Activated T-helper 17 cell treated with anti-CD3 and anti-CD28 coated beads, Interleukin-2, amount 50 U/mL, for 72 hours (primary cell): ENCODE measurements at regions not wholly inside any gene's neighbourhood (a gene's known extent, or its start where the extent isn't known, plus 50 kb on each side); places are given as distances from the start of the nearest gene placed in this dataset.
"Not testable (repeated sequence)": the region's sequence is repeated elsewhere in the genome, so short reads cannot be mapped to it uniquely, and the experiment has no call there.

Experiments
- ATAC-seq: fragments of 150-1000 bp; cut with Tn5 transposase; replicated peaks from 2 replicates; pipeline ENCODE4 v1.10.0; 2021; ENCODE audit warnings: mild to moderate bottlenecking, moderate library complexity
- H3K27ac Mint-ChIP-seq: one replicate; pipeline ENCODE4 v1.8.0; 2022; ENCODE audit warnings: mixed read lengths
- H3K27me3 Mint-ChIP-seq: one replicate; pipeline ENCODE4 v1.8.0; 2022; ENCODE audit warnings: mixed read lengths
- H3K36me3 Mint-ChIP-seq: one replicate; pipeline ENCODE4 v1.8.0; 2022; ENCODE audit warnings: low read depth, mild to moderate bottlenecking, mixed read lengths
- H3K4me1 Mint-ChIP-seq: one replicate; pipeline ENCODE4 v1.8.0; 2022; ENCODE audit warnings: mixed read lengths
- H3K4me3 Mint-ChIP-seq: one replicate; pipeline ENCODE4 v1.8.0; 2022; ENCODE audit warnings: mild to moderate bottlenecking, mixed read lengths
- H3K9me3 Mint-ChIP-seq: one replicate; pipeline ENCODE4 v1.8.0; 2022; ENCODE audit warnings: mixed read lengths

DNA sequence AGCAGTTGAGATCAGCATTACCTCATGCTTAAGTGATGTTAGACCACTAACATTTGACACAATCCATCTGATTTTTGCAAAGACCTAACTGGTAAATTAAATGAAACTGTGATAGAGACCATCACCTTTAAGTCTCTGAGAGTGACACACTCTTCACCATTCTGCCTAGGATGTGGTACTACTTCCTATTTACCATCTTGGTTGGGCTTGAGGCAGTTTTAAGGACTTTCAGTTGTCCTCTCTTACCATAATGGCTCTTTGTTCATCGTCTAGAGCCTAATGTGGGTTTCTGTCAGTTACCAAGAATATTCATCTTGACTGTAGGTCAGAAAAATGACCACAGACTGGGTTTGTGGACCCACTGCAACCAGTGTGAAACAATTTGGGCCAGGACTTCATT is 158.1 kb downstream of the CETN3 start:
- Mint-ChIP-seq H3K27me3 (no peaks in the 10 kb centered on the region), H3K36me3 (no peaks in the 10 kb centered on the region), H3K4me3 (no peak overlapping the region), H3K27ac (no peak overlapping the region), H3K9me3 (no peaks in the 10 kb centered on the region), H3K4me1 (no peaks in the 10 kb centered on the region)
- ATAC-seq = no peak

DNA sequence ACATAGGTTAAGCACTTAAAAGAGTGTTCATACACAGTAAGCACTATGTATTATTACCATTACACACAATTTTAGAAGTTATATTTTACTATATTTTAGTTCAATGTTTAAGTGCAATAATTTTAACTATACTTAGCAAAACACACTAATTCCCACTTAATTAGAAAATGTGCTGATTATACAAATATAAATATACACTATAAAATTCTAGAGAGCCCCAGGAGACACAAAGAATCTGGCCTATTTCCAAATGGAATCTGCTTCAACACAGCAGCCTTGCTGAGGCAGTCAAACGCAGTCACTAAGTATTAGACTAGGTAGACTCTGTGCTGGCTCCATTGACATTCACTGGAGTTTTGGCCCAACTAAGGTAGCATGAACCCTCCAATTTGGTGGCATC is 160.9 kb downstream of the CETN3 start:
- H3K36me3 Mint-ChIP-seq = no peaks in the 10 kb centered on the region
- no peak for ATAC-seq
- H3K4me1 Mint-ChIP-seq = no peaks in the 10 kb centered on the region
- no peaks in the 10 kb centered on the region for H3K27me3 Mint-ChIP-seq
- no peak overlapping the region for H3K4me3 Mint-ChIP-seq
- no peak overlapping the region for H3K27ac Mint-ChIP-seq
- no peaks in the 10 kb centered on the region for H3K9me3 Mint-ChIP-seq

DNA sequence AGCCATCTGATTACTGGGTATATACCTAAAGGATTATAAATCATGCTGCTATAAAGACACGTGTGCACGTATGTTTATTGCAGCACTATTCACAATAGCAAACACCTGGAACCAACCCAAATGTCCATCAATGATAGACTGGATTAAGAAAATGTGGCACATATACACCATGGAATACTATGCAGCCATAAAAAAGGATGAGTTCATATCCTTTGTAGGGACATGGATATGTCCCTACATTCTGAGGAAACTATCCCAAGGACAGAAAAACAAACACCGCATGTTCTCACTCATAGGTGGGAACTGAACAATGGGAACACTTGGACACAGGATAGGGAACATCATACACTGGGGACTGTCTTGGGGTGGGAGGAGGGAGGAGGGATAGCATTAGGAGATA is 165.7 kb downstream of the CETN3 start:
- not testable (repeated sequence) for H3K36me3 Mint-ChIP-seq, H3K4me3 Mint-ChIP-seq, H3K27ac Mint-ChIP-seq, H3K4me1 Mint-ChIP-seq, H3K9me3 Mint-ChIP-seq, H3K27me3 Mint-ChIP-seq, ATAC-seq

DNA sequence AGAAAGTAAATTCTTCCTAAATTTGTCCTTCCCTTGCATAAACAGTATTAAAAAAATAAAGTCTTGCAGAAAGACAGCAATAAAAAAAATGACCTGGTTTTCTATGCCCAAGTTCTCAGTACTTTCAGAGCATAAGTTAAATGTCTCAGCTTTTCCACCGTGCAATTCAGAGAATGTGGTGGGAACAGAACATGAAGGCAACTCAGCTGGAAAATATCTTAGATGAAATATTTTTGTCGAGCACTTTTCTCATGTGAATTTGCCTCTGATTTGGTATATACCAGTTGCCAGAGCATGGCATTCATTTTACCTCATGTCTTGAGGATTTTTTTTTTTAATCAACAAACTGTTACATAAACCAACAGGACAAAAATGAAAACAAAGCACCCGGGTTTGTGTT is 176.1 kb downstream of the CETN3 start:
- Mint-ChIP-seq H3K27ac (no peak overlapping the region), H3K4me1 (no peaks in the 10 kb centered on the region), H3K4me3 (no peak overlapping the region), H3K9me3 (no peaks in the 10 kb centered on the region), H3K36me3 (no peaks in the 10 kb centered on the region), H3K27me3 (peaks cover 5% of the 10 kb centered on the region)
- no peak for ATAC-seq

DNA sequence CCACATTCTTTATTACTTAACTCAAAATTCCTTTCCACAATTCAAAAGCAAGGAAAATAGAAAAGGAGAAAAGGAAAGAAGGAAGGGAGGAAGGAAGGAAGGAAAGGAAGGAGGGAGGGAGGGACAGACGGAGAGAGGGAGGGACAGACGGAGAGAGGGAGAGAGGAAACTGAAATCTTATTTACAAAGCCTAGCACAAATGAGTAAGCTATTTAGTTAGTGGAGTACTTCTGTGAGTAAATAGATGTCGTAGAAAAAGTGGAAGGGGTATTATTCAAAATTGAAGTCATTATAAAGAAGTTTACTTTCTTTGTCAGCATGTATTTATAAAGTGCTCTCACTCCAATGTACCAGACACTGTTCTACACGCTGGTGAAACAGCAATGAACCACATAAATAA is 177.9 kb downstream of the CETN3 start:
- H3K9me3 Mint-ChIP-seq = no peaks in the 10 kb centered on the region
- H3K36me3 Mint-ChIP-seq = no peaks in the 10 kb centered on the region
- H3K27ac Mint-ChIP-seq = no peak overlapping the region
- no peak for ATAC-seq
- peaks cover 5% of the 10 kb centered on the region for H3K27me3 Mint-ChIP-seq
- no peaks in the 10 kb centered on the region for H3K4me1 Mint-ChIP-seq
- H3K4me3 Mint-ChIP-seq = no peak overlapping the region

DNA sequence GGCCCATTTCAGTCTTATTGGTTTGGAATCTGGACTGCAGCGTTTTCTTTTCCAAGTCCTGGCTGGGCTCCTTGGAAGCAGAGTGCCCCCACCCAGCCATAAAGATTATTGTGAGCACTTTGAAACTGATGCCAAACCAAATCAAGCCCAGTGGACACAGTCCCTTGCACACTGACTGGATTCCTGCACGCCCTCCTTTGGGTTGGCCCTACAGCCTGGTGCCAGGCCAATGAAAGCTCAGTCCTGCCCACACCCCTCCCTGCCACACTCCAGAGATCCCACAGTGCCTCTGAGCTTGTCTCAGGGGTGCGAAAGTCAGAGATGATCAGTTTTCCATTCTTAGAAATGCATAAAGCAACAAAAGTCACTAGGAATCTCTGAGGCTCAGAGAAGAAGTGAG is 181.9 kb downstream of the CETN3 start:
- Mint-ChIP-seq H3K4me1 (no peaks in the 10 kb centered on the region), H3K9me3 (no peaks in the 10 kb centered on the region), H3K27ac (no peak overlapping the region), H3K4me3 (no peak overlapping the region), H3K27me3 (no peaks in the 10 kb centered on the region), H3K36me3 (no peaks in the 10 kb centered on the region)
- no peak for ATAC-seq

DNA sequence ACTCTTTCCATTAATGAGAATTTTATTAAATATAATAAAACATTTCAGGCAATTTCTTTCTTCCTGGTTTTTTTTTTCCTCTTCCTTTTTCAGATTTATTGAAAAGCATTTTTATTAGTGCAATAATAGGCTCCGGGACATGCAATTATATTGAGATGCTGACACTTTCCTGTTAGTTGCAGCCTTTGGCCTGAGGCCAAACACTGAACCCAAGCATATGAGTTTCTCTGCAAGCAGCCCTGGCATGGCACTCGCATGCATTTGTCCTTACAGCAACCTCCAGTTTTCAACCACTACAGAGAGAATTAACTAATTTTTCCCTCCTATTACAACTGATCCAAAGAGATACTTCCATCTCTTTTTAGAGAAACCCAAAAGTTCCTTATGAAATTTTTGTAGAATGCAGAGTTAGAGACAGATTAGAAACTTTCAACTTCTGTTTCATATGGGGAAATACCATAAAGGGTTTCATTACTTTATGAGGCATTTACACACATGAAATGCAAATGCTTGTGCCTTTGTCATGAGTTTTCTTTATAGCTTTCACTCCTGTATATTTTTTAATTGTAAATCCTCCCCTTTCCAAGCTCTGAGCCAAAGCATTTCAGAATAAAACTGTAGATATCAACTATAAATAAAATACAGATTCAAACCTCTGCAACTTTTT is 183.0 kb downstream of the CETN3 start:
- no peak overlapping the region for H3K4me3 Mint-ChIP-seq
- H3K4me1 Mint-ChIP-seq = no peaks in the 10 kb centered on the region
- no peaks in the 10 kb centered on the region for H3K9me3 Mint-ChIP-seq
- H3K36me3 Mint-ChIP-seq = no peaks in the 10 kb centered on the region
- no peak overlapping the region for H3K27ac Mint-ChIP-seq
- ATAC-seq = no peak
- H3K27me3 Mint-ChIP-seq = no peaks in the 10 kb centered on the region

DNA sequence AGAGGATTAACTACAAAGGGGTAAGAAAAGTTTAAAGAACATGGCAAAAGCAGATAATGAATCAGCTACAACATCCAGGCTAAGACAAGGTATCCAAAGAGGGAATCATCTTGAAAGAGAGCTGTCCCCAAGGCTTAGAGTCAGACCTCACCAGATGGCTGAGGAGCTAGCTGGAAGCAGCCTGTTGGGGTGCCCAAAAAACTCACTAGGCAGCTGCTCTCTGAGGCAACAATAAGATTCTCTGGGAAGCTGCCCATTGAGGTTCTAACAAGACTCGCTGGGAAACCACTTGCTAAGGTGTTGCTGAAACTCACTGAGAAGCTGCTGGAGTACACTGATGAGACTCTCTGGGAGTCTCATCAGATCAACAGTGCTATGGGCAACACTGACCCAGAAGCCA is 185.2 kb downstream of the CETN3 start:
- Mint-ChIP-seq H3K36me3 (no peaks in the 10 kb centered on the region), H3K4me1 (no peaks in the 10 kb centered on the region), H3K4me3 (no peak overlapping the region), H3K27me3 (no peaks in the 10 kb centered on the region), H3K9me3 (no peaks in the 10 kb centered on the region), H3K27ac (no peak overlapping the region)
- ATAC-seq = no peak

DNA sequence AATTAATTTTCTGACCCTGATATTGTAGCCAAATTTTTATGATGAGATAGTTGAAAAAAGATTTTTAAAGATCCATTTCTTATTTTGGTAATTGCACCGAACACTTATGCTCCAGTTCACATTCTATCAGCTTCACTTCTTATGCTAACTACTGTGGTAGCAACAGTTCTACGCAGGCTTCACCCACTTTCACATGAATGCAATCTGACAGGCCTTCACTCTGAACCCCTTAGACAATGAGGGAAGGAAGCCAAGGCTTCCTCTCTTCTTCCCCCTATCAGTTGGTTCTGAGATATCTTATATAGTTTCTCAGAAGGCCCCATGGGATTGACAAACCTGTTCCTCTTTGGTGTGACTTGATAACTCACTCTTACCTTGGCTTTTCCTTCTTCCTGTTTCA is 185.8 kb downstream of the CETN3 start:
- no peaks in the 10 kb centered on the region for H3K36me3 Mint-ChIP-seq
- no peak overlapping the region for H3K4me3 Mint-ChIP-seq
- H3K27me3 Mint-ChIP-seq = no peaks in the 10 kb centered on the region
- H3K9me3 Mint-ChIP-seq = no peaks in the 10 kb centered on the region
- H3K27ac Mint-ChIP-seq = no peak overlapping the region
- ATAC-seq = no peak
- no peaks in the 10 kb centered on the region for H3K4me1 Mint-ChIP-seq

DNA sequence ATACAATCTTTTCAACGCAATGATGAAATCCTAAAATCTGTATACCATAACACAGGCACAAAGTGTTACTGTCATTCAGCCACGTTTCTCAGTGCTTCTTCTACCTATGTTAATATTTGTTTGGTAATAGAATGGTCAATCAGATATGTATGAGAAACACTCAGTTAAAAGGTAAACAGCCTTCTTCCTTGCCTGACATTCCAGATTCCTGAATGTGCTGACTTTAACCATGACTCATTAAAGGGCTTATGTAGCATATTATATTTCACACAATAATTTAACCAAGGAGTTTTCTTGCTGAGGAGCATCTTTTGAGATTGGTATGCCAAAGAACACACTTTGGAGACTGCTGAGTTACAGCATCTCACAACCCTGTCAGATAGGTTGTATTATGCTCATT is 187.6 kb downstream of the CETN3 start:
- no peak overlapping the region for H3K4me3 Mint-ChIP-seq
- H3K27me3 Mint-ChIP-seq = no peaks in the 10 kb centered on the region
- no peaks in the 10 kb centered on the region for H3K9me3 Mint-ChIP-seq
- no peak for ATAC-seq
- no peak overlapping the region for H3K27ac Mint-ChIP-seq
- H3K36me3 Mint-ChIP-seq = no peaks in the 10 kb centered on the region
- no peaks in the 10 kb centered on the region for H3K4me1 Mint-ChIP-seq

DNA sequence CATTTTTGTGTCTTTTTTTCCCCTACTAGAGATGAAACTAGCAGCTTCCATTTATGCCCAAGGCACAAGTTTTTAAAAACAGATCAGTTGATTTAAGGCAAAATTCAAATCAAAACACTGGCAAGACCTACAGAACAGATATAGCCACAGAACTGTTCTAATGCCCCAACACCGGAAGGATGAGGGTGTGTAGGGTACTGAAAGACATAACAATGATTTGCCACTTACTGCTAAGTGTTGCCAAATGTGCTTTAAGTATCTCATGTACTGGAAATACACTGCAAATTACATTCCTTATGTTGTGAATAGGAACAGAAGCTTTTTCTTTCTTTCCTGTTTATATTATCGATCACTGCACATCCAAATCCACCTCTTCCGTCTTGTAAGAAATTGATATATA is 189.0 kb downstream of the CETN3 start:
- Mint-ChIP-seq H3K4me3 (no peak overlapping the region), H3K9me3 (no peaks in the 10 kb centered on the region), H3K27ac (no peak overlapping the region), H3K27me3 (no peaks in the 10 kb centered on the region), H3K36me3 (no peaks in the 10 kb centered on the region), H3K4me1 (no peaks in the 10 kb centered on the region)
- no peak for ATAC-seq

DNA sequence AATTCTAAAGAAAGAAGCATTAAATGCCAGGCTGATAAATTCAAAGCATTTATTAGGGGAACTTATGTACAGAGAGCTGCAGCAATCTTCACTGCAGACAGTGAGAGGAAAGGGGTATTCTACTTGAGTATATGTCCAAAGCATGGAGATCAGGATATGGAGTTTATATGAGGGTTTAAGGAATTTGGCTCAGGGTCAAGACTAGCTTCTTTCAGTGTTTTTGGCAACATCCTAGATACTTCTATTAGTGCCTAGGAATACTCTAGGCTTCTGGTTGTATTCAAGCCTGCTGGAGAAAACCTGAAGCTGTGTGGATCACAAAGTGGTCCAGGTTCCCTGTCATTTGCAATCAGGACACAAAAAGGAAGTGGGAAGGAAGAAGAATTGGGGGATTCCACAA is 194.6 kb downstream of the CETN3 start:
- H3K36me3 Mint-ChIP-seq = no peaks in the 10 kb centered on the region
- no peaks in the 10 kb centered on the region for H3K27me3 Mint-ChIP-seq
- no peak for ATAC-seq
- H3K9me3 Mint-ChIP-seq = no peaks in the 10 kb centered on the region
- H3K4me1 Mint-ChIP-seq = no peaks in the 10 kb centered on the region
- no peak overlapping the region for H3K4me3 Mint-ChIP-seq
- H3K27ac Mint-ChIP-seq = no peak overlapping the region

DNA sequence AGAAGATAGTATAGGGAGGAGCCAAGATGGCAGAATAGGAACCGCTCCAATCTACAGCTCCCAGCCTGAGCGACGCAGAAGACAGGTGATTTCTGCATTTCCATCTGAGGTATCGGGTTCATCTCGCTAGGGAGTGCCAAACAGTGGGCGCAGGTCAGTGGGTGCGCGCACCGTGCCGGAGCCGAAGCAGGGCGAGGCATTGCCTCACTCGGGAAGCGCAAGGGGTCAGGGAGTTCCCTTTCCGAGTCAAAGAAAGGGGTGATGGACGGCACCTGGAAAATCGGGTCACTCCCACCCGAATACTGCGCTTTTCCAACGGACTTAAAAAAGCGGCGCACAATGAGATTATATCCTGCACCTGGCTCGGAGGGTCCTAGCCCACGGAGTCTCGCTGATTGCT is 201.2 kb downstream of the CETN3 start:
- ATAC-seq, H3K9me3 Mint-ChIP-seq, H3K27me3 Mint-ChIP-seq, H3K4me3 Mint-ChIP-seq, H3K27ac Mint-ChIP-seq, H3K36me3 Mint-ChIP-seq, H3K4me1 Mint-ChIP-seq: not testable (repeated sequence)

DNA sequence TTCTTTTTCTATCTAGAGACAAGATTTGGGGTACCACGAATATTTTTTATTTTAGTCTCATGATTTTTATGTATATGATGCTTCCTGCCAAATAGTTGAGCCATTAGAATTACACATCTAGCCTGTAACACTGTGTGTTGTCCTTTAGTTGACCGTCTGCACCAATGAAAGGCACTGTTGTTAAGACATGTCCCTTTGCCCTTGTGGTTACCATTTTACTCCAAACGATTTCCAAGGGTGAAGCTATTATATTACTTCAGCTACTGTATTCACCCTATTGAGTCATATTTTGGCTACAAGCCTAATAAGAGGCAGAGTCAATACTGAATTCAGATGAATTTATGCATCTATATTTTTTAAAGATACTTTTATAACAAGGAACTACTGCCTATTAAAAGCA is 207.6 kb downstream of the CETN3 start:
- Mint-ChIP-seq H3K36me3 (no peaks in the 10 kb centered on the region), H3K9me3 (no peaks in the 10 kb centered on the region), H3K4me3 (no peak overlapping the region), H3K27ac (no peak overlapping the region), H3K27me3 (no peaks in the 10 kb centered on the region), H3K4me1 (no peaks in the 10 kb centered on the region)
- no peak for ATAC-seq

DNA sequence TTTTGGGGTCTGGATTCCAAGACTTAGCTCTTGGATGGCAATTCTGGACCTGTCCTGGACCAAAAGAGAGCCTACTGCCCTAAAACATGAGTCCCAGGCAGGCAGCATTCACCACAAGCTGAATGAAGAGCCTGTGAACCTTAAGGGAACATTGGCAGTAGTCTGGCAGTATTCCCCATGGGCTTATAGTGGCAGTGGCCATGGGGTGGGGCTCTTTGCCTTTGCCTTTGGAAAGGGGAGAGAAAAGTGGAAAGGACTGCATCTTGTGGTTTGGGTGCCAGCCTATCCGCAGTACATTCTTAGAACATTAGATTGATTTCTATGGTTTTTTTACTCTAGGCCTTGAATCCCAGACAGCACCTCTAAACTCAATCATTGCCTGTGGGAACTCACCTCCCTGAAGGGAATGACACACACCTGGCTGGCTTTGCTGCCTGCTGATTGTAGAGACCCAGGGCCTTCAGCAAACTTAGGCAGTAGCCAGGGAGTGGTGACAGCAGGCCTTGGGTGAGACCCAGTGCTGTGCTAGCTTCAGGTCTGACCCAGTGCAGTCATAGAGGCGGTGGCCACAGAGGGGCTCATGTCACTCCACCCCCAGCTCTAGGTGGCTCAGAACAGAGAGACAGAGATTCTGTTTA is 216.3 kb downstream of the CETN3 start:
- Mint-ChIP-seq H3K9me3 (no peaks in the 10 kb centered on the region), H3K27ac (no peak overlapping the region), H3K27me3 (no peaks in the 10 kb centered on the region), H3K4me3 (no peak overlapping the region), H3K4me1 (no peaks in the 10 kb centered on the region), H3K36me3 (no peaks in the 10 kb centered on the region)
- no peak for ATAC-seq
